ENCODE measurements at regions not wholly inside any gene's neighbourhood (a gene's known extent, or its start where the extent isn't known, plus 50 kb on each side); places are given as distances from the start of the nearest gene placed in this dataset.

- TF ChIP-seq CTCF (IDR thresholded peaks at IDR 0.05) = no peak
- no peak for TF ChIP-seq POLR2A (IDR thresholded peaks at IDR 0.05)
- TF ChIP-seq POLR2AphosphoS5 (IDR thresholded peaks at IDR 0.05) = no peak
- no peak for TF ChIP-seq EP300 (IDR thresholded peaks at IDR 0.05; ENCODE audit: low read depth)
- peaks cover 28 to 32% of the 10 kb centered on the region in 2 donors for H3K9me3 ChIP-seq
- intact Hi-C loops (cut with DNase I; ENCODE audit: low total_unique reads) = no loop called here
- 76 to 77% methylated on average over 11 to 32 of the region's 32 CpGs for WGBS, 2 donors (ENCODE audit: low coverage in 1 of 2)
- no peak overlapping the region for H3K27ac ChIP-seq
- no peak overlapping the region for H3K4me3 ChIP-seq
- in situ Hi-C loops (cut with MboI; ENCODE audit: low pct_ligation_motif_present in 1 of 4, low pct_unique_long_range_greater_than_20kb in 1 of 4, low sequenced_read_pairs in 3 of 4) = loop anchor here in 1 of 4 donors (25.0 kb wide), 1 partner anchor 99 kb away; no protein-coding TSS in a partner anchor
- DNase-seq = peak; percentile 1
- no peaks in the 10 kb centered on the region for H3K36me3 ChIP-seq
- no peaks in the 10 kb centered on the region for H3K4me1 ChIP-seq
- no peaks in the 10 kb centered on the region for H3K27me3 ChIP-seq
These were observed 266.0 kb downstream of the ALG10 start for GRCh38 chr12:34287986-34288962.

- no peak overlapping the region for H3K27ac ChIP-seq
- peak; percentile 1 for DNase-seq
- no peak for TF ChIP-seq CTCF (IDR thresholded peaks at IDR 0.05)
- in situ Hi-C loops (cut with MboI; ENCODE audit: low pct_ligation_motif_present in 1 of 4, low pct_unique_long_range_greater_than_20kb in 1 of 4, low sequenced_read_pairs in 3 of 4) (loop anchor here in 1 of 4 donors (25.0 kb wide), 1 partner anchor 98 kb away; no protein-coding TSS in a partner anchor), intact Hi-C loops (cut with DNase I; ENCODE audit: low total_unique reads) (no loop called here)
- no peaks in the 10 kb centered on the region for H3K4me1 ChIP-seq
- H3K9me3 ChIP-seq = peaks cover 22 to 32% of the 10 kb centered on the region in 2 donors
- 80% methylated on average over 12 of the region's 12 CpGs for WGBS, 2 donors (ENCODE audit: low coverage in 1 of 2)
- H3K4me3 ChIP-seq = no peak overlapping the region
- H3K36me3 ChIP-seq = no peaks in the 10 kb centered on the region
- no peaks in the 10 kb centered on the region for H3K27me3 ChIP-seq
These were observed 266.7 kb downstream of the ALG10 start for GRCh38 chr12:34288963-34289345.

- Histone ChIP-seq H3K36me3 (no peaks in the 10 kb centered on the region), H3K9me3 (peaks cover 19 to 34% of the 10 kb centered on the region in 2 donors), H3K4me3 (no peak overlapping the region), H3K4me1 (no peaks in the 10 kb centered on the region), H3K27me3 (no peaks in the 10 kb centered on the region), H3K27ac (no peak overlapping the region)
- TF ChIP-seq POLR2AphosphoS5 (IDR thresholded peaks at IDR 0.05) = no peak
- in situ Hi-C loops (cut with MboI; ENCODE audit: low pct_ligation_motif_present in 1 of 4, low pct_unique_long_range_greater_than_20kb in 1 of 4, low sequenced_read_pairs in 3 of 4) = loop anchor here in 1 of 4 donors (25.0 kb wide), 1 partner anchor 98 kb away; no protein-coding TSS in a partner anchor
- DNase-seq = peak; percentile 1
- 74 to 76% methylated on average over 21 to 49 of the region's 49 CpGs for WGBS, 2 donors (ENCODE audit: low coverage in 1 of 2)
- intact Hi-C loops (cut with DNase I; ENCODE audit: low total_unique reads) = no loop called here
These were observed 267.4 kb downstream of the ALG10 start for GRCh38 chr12:34289431-34290380.

GRCh38 chr12:34290381-34290995, 268.2 kb downstream of the ALG10 start:
- intact Hi-C loops (cut with DNase I; ENCODE audit: low total_unique reads) (no loop called here), in situ Hi-C loops (cut with MboI; ENCODE audit: low pct_ligation_motif_present in 1 of 4, low pct_unique_long_range_greater_than_20kb in 1 of 4, low sequenced_read_pairs in 3 of 4) (loop anchor here in 1 of 4 donors (25.0 kb wide), 1 partner anchor 97 kb away; no protein-coding TSS in a partner anchor)
- no peaks in the 10 kb centered on the region for H3K4me1 ChIP-seq
- H3K9me3 ChIP-seq = peaks cover 19 to 28% of the 10 kb centered on the region in 2 donors
- H3K36me3 ChIP-seq = no peaks in the 10 kb centered on the region
- TF ChIP-seq EP300 (IDR thresholded peaks at IDR 0.05; ENCODE audit: low read depth) = no peak
- no peak for TF ChIP-seq POLR2A (IDR thresholded peaks at IDR 0.05)
- no peak for TF ChIP-seq CTCF (IDR thresholded peaks at IDR 0.05)
- TF ChIP-seq POLR2AphosphoS5 (IDR thresholded peaks at IDR 0.05) = no peak
- H3K27me3 ChIP-seq = no peaks in the 10 kb centered on the region
- DNase-seq = peak; percentile 4
- H3K27ac ChIP-seq = no peak overlapping the region
- WGBS, 2 donors (ENCODE audit: low coverage in 1 of 2) = 51 to 72% methylated on average over 20 to 27 of the region's 27 CpGs
- no peak overlapping the region for H3K4me3 ChIP-seq
